Loucy (cell line): ENCODE measurements at regions not wholly inside any gene's neighbourhood (a gene's known extent, or its start where the extent isn't known, plus 50 kb on each side); places are given as distances from the start of the nearest gene placed in this dataset.

Experiments
- EZH2phosphoT487 ChIP-seq: fragments of 200-600 bp; IDR thresholded peaks from 2 replicates; pipeline ENCODE4 v1.6.1; 2018; ENCODE audit warnings: antibody characterized with exemption, mild to moderate bottlenecking, moderate library complexity, borderline replicate concordance
- TF ChIP-seq, protein P1 (sequence below): fragments of 200-600 bp; sonication (generic); conservative IDR thresholded peaks from 2 replicates; pipeline ENCODE4 v1.5.1; 2014; ENCODE audit warnings: mild to moderate bottlenecking, antibody characterized with exemption, low read length

DNA sequence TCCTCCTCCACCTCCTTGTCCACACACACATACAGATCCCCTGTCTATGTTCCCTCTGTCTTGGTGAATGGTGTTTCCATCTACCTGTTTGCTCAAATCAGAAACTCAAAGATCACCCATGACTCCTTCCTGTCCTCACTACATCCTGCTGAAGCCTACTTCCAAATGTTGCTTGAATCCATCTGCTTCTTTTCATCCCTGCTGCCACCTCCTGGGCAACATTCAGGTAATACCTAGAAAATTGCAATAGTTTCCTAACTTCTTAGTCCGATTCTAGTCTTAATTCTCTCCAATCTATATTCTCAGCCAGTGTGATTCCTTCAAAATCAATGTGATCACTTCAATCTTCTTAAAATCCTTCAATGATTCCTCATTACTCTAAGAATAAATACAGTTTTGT lies 155.5 kb upstream of the STARD13 start:
- TF ChIP-seq, protein P1, sequence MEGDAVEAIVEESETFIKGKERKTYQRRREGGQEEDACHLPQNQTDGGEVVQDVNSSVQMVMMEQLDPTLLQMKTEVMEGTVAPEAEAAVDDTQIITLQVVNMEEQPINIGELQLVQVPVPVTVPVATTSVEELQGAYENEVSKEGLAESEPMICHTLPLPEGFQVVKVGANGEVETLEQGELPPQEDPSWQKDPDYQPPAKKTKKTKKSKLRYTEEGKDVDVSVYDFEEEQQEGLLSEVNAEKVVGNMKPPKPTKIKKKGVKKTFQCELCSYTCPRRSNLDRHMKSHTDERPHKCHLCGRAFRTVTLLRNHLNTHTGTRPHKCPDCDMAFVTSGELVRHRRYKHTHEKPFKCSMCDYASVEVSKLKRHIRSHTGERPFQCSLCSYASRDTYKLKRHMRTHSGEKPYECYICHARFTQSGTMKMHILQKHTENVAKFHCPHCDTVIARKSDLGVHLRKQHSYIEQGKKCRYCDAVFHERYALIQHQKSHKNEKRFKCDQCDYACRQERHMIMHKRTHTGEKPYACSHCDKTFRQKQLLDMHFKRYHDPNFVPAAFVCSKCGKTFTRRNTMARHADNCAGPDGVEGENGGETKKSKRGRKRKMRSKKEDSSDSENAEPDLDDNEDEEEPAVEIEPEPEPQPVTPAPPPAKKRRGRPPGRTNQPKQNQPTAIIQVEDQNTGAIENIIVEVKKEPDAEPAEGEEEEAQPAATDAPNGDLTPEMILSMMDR = no peak
- no peak for TF ChIP-seq EZH2phosphoT487
